Left ventricle myocardium inferior (tissue), 1 donor: ENCODE measurements at regions not wholly inside any gene's neighbourhood (a gene's known extent, or its start where the extent isn't known, plus 50 kb on each side); places are given as distances from the start of the nearest gene placed in this dataset.

ENCODE experiments used
- DNase-seq: peaks from one replicate; pipeline ENCODE4 v3.0.0-alpha.2; 2020
- H3K27ac ChIP-seq: fragments of 200-600 bp; replicated peaks from 2 replicates; pipeline ENCODE4 v1.8.0; 2021
- H3K27me3 ChIP-seq: fragments of 200-600 bp; 2 replicates; pipeline ENCODE4 v1.8.0; 2021; ENCODE audit warnings: low read depth
- H3K36me3 ChIP-seq: fragments of 200-600 bp; 2 replicates; pipeline ENCODE4 v1.8.0; 2021
- H3K4me1 ChIP-seq: fragments of 200-600 bp; 2 replicates; pipeline ENCODE4 v1.8.0; 2021
- H3K4me3 ChIP-seq: fragments of 200-600 bp; 2 replicates; pipeline ENCODE4 v1.8.0; 2021; ENCODE audit warnings: mild to moderate bottlenecking, moderate library complexity
- H3K9me3 ChIP-seq: fragments of 200-600 bp; replicated peaks from 2 replicates; pipeline ENCODE4 v1.8.0; 2021
- CTCF ChIP-seq: fragments of 200-600 bp; IDR thresholded peaks from 2 replicates; pipeline ENCODE4 v1.8.0; 2021; ENCODE audit warnings: antibody characterized with exemption, mild to moderate bottlenecking, borderline replicate concordance
- intact Hi-C: fragments of 100-400 bp; cut with micrococcal nuclease; formaldehyde crosslinking; loops from one replicate; pipeline ENCODE4 v1.11.0; 2022
- donor health status: DM: no; HTN: yes; CAD: no; lungs with severe emphysema.

GRCh38 chr6:26246553-26246952 lies 118.4 kb upstream of the BTN3A2 start:
- H3K4me3 ChIP-seq: no peak overlapping the region
- DNase-seq: no peak
- peaks cover 100% of the 10 kb centered on the region for H3K27me3 ChIP-seq
- intact Hi-C loops: no loop called here
- H3K36me3 ChIP-seq: no peaks in the 10 kb centered on the region
- H3K9me3 ChIP-seq: no peaks in the 10 kb centered on the region
- H3K27ac ChIP-seq: no peak overlapping the region
- H3K4me1 ChIP-seq: peaks cover 18% of the 10 kb centered on the region
- no peak for TF ChIP-seq CTCF

GRCh38 chr6:26249707-26249956 lies 115.4 kb upstream of the BTN3A2 start:
- TF ChIP-seq CTCF: no peak
- Histone ChIP-seq H3K9me3 (no peaks in the 10 kb centered on the region), H3K4me1 (peaks cover 24% of the 10 kb centered on the region), H3K27me3 (peaks cover 100% of the 10 kb centered on the region), H3K4me3 (peak overlapping the region; percentile 63), H3K27ac (peak overlapping the region; percentile 66), H3K36me3 (no peaks in the 10 kb centered on the region)
- intact Hi-C loops: no loop called here
- no peak for DNase-seq

- peaks cover 24% of the 10 kb centered on the region for H3K4me1 ChIP-seq
- peak; percentile 31 for DNase-seq
- H3K9me3 ChIP-seq: no peaks in the 10 kb centered on the region
- H3K27ac ChIP-seq: peak overlapping the region; percentile 66
- intact Hi-C loops: no loop called here
- no peaks in the 10 kb centered on the region for H3K36me3 ChIP-seq
- peak; percentile 26 for TF ChIP-seq CTCF
- H3K4me3 ChIP-seq: peak overlapping the region; percentile 63
- peaks cover 100% of the 10 kb centered on the region for H3K27me3 ChIP-seq
These were observed 114.9 kb upstream of the BTN3A2 start for GRCh38 chr6:26249957-26250697.

- Histone ChIP-seq H3K27me3 (peaks cover 100% of the 10 kb centered on the region), H3K4me1 (peaks cover 24% of the 10 kb centered on the region), H3K27ac (no peak overlapping the region), H3K9me3 (no peaks in the 10 kb centered on the region), H3K4me3 (peak overlapping the region; percentile 63), H3K36me3 (no peaks in the 10 kb centered on the region)
- TF ChIP-seq CTCF: no peak
- intact Hi-C loops: no loop called here
- DNase-seq: no peak
These were observed 114.3 kb upstream of the BTN3A2 start for GRCh38 chr6:26250698-26251044.

GRCh38 chr6:26251354-26252076 lies 113.5 kb upstream of the BTN3A2 start:
- no peak for TF ChIP-seq CTCF
- peaks cover 99% of the 10 kb centered on the region for H3K27me3 ChIP-seq
- H3K27ac ChIP-seq: no peak overlapping the region
- no peaks in the 10 kb centered on the region for H3K9me3 ChIP-seq
- H3K4me1 ChIP-seq: peaks cover 24% of the 10 kb centered on the region
- peak overlapping the region; percentile 63 for H3K4me3 ChIP-seq
- intact Hi-C loops: no loop called here
- peak; percentile 17 for DNase-seq
- H3K36me3 ChIP-seq: no peaks in the 10 kb centered on the region
